IPS-NIHi7 (cell line): ENCODE measurements at regions not wholly inside any gene's neighbourhood (a gene's known extent, or its start where the extent isn't known, plus 50 kb on each side); places are given as distances from the start of the nearest gene placed in this dataset.

Experiments
- DNase-seq: peaks from one replicate; pipeline ENCODE4 v3.0.0; 2012; ENCODE audit warnings: mixed read lengths; ENCODE audit errors: extremely low spot score

DNA sequence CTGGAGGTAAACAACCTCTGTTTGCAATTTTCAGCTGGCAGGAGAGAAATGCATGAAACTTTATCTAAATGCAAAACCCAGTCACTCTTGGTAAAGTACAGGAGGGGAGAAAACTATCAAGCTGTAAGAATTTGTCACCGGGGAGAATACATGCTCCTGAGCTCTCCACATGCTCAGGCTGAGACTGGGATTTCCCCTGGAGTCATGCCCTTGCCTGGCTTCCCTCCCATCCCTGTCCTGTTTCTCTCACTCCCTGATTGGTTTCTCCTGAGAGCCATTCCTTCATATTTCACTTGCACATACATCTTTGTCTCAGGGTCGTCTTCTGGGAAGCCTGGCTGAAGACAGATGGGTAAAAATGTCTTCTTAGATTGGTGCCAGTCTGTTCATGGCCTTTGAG, 52.9 kb upstream of the SPATS2L start:
- DNase-seq: no peak

- no peak for DNase-seq
Measured at GRCh38 chr2:200254773-200255172, 51.7 kb upstream of the SPATS2L start.

DNA sequence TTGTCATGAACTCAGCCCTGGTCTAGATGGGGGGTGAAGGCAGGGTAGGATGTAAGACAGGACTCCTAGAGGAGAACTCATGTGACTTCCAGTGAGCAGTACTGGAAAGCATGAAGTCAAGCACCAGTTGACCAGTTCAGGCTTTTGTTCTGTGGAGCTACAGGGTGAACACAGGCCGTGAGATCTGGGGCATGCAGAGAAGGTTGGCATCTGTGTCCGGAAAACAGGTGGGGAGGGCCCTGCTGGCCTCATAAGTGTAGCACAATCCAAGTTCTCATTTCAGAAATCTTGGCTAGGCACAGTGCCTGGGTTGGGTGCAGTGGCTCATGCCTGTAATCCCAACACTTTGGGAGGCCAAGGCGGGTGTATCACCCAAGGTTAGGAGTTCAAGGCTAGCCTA, 50.9 kb upstream of the SPATS2L start:
- no peak for DNase-seq
